ENCODE measurements at regions not wholly inside any gene's neighbourhood (a gene's known extent, or its start where the extent isn't known, plus 50 kb on each side); places are given as distances from the start of the nearest gene placed in this dataset.

- H3K4me1 Mint-ChIP-seq: no peaks in the 10 kb centered on the region
- TF ChIP-seq ZNF331 (CRISPR knock-in tag; IDR thresholded peaks at IDR 0.05; ENCODE audit: low read depth) (no peak), ETS1 (IDR thresholded peaks at IDR 0.05) (no peak), REST (IDR thresholded peaks at IDR 0.05; ENCODE audit: unreplicated experiment) (no peak), ZNF114 (CRISPR knock-in tag; IDR thresholded peaks at IDR 0.05) (no peak), EZH2phosphoT487 (IDR thresholded peaks at IDR 0.05; ENCODE audit: unreplicated experiment) (no peak), JUNB (IDR thresholded peaks at IDR 0.05; ENCODE audit: unreplicated experiment) (no peak), EZH2 (IDR thresholded peaks at IDR 0.05; ENCODE audit: low read depth, unreplicated experiment) (no peak), NANOG (IDR thresholded peaks at IDR 0.05; ENCODE audit: borderline replicate concordance) (no peak), CREB1 (CRISPR knock-in tag; IDR thresholded peaks at IDR 0.05; ENCODE audit: low read depth) (no peak)
These were observed 1065.4 kb downstream of the TAF11L14 start for GRCh38 chr5:18699681-18700080.

GRCh38 chr5:18702821-18703220 lies 1068.6 kb downstream of the TAF11L14 start:
- H3K9me2 ChIP-seq (ENCODE audit: insufficient read depth): no peaks in the 10 kb centered on the region
- TF ChIP-seq EZH2phosphoT487 (IDR thresholded peaks at IDR 0.05; ENCODE audit: unreplicated experiment) (no peak), STAT1 (IDR thresholded peaks at IDR 0.05; ENCODE audit: unreplicated experiment) (no peak)
- no peaks in the 10 kb centered on the region; the same call in 2 of the 3 replicates for H3K9me3 Mint-ChIP-seq
- peaks cover 4% of the 10 kb centered on the region for H3K27me3 Mint-ChIP-seq (ENCODE audit: insufficient read depth, low read depth, poor library complexity)
- no peaks in the 10 kb centered on the region for H4K20me1 ChIP-seq (replicated peaks; ENCODE audit: insufficient read depth)
- no peak overlapping the region for H3K4me2 ChIP-seq
- DNase-seq (ENCODE audit: low spot score) (no peak), ATAC-seq (no peak)
- H3K79me2 ChIP-seq (replicated peaks; ENCODE audit: insufficient read depth): no peaks in the 10 kb centered on the region
- peaks cover 2% of the 10 kb centered on the region; the same call in 1 of the 3 replicates for H3K36me3 Mint-ChIP-seq (ENCODE audit: low read depth)
- H3K4me3 Mint-ChIP-seq: no peak overlapping the region
- H3F3A ChIP-seq (replicated peaks; ENCODE audit: low read depth): no peaks in the 10 kb centered on the region
- no peaks in the 10 kb centered on the region for H3K27me3 ChIP-seq (ENCODE audit: insufficient read depth)
- no peak overlapping the region for H2AFZ ChIP-seq
- H3K27ac ChIP-seq (ENCODE audit: low read depth): no peak overlapping the region
- no peaks in the 10 kb centered on the region for H3K4me1 ChIP-seq (ENCODE audit: insufficient read depth)
- no peak overlapping the region for H3K27ac Mint-ChIP-seq
- no peaks in the 10 kb centered on the region for H3K36me3 ChIP-seq (ENCODE audit: insufficient read depth)
- no peaks in the 10 kb centered on the region for H3K4me1 Mint-ChIP-seq
- no peak overlapping the region for H3K4me3 ChIP-seq

More at GRCh38 chr5:18699681-18700080, 1065.4 kb downstream of the TAF11L14 start:
- no peak overlapping the region for H3K27ac Mint-ChIP-seq
- Histone ChIP-seq H3K27ac (ENCODE audit: low read depth) (no peak overlapping the region), H3F3A (replicated peaks; ENCODE audit: low read depth) (no peaks in the 10 kb centered on the region), H3K79me2 (replicated peaks; ENCODE audit: insufficient read depth) (no peaks in the 10 kb centered on the region), H4K20me1 (replicated peaks; ENCODE audit: insufficient read depth) (no peaks in the 10 kb centered on the region), H3K36me3 (ENCODE audit: insufficient read depth) (no peaks in the 10 kb centered on the region), H3K9me2 (ENCODE audit: insufficient read depth) (no peaks in the 10 kb centered on the region), H3K4me1 (ENCODE audit: insufficient read depth) (no peaks in the 10 kb centered on the region), H3K4me3 (no peak overlapping the region), H3K27me3 (ENCODE audit: insufficient read depth) (no peaks in the 10 kb centered on the region), H2AFZ (no peak overlapping the region), H3K4me2 (no peak overlapping the region)
- no peak for DNase-seq (ENCODE audit: low spot score)
- ATAC-seq: no peak
- no peaks in the 10 kb centered on the region; the same call in 2 of the 3 replicates for H3K9me3 Mint-ChIP-seq
- no peaks in the 10 kb centered on the region for H3K27me3 Mint-ChIP-seq (ENCODE audit: insufficient read depth, low read depth, poor library complexity)
- H3K4me3 Mint-ChIP-seq: no peak overlapping the region
- peaks cover 2% of the 10 kb centered on the region; the same call in 2 of the 3 replicates for H3K36me3 Mint-ChIP-seq (ENCODE audit: low read depth)
